HL-60 (cell line): ENCODE measurements at regions not wholly inside any gene's neighbourhood (a gene's known extent, or its start where the extent isn't known, plus 50 kb on each side); places are given as distances from the start of the nearest gene placed in this dataset.

Source experiments
- DNase-seq, 2 experiments: peaks; one replicate each; pipeline ENCODE4 v3.0.0-alpha.2; 2010 to 2020; ENCODE audit warnings: low read depth in 1 of 2, low spot score in 1 of 2
- H3K27ac ChIP-seq: fragments of 250-450 bp; sonication (Bioruptor Pico); replicated peaks from 2 replicates; pipeline ENCODE4 v1.5.1; 2020; ENCODE audit warnings: mild to moderate bottlenecking, moderate library complexity
- H3K27me3 ChIP-seq: fragments of 250-450 bp; sonication (Bioruptor Pico); 2 replicates; pipeline ENCODE4 v1.5.1; 2021; ENCODE audit warnings: mild to moderate bottlenecking, moderate library complexity; ENCODE audit not compliant: insufficient read depth, poor library complexity, severe bottlenecking
- H3K4me3 ChIP-seq: replicated peaks from 2 replicates; pipeline ENCODE4 v1.5.1; 2011; ENCODE audit warnings: mild to moderate bottlenecking, control low read depth, low read length; ENCODE audit not compliant: insufficient read depth
- GABPA ChIP-seq: IDR thresholded peaks from 2 replicates; pipeline ENCODE4 v1.6.1; 2012; ENCODE audit warnings: low read depth
- POLR2AphosphoS5 ChIP-seq: IDR thresholded peaks from 2 replicates; pipeline ENCODE4 v1.6.1; 2012; ENCODE audit warnings: low read depth
- SPI1 ChIP-seq: IDR thresholded peaks from 2 replicates; pipeline ENCODE4 v1.6.1; 2012; ENCODE audit warnings: low read depth, mild to moderate bottlenecking, borderline replicate concordance
- TF ChIP-seq, protein P1 (sequence below): IDR thresholded peaks from 2 replicates; pipeline ENCODE4 v1.6.1; 2012; ENCODE audit warnings: low read depth; ENCODE audit not compliant: insufficient replicate concordance
- TF ChIP-seq, protein P2 (sequence below): IDR thresholded peaks from one replicate; pipeline ENCODE4 v1.5.1; 2011; ENCODE audit warnings: low read length, control low read depth, inconsistent platforms; ENCODE audit not compliant: insufficient read depth

DNA sequence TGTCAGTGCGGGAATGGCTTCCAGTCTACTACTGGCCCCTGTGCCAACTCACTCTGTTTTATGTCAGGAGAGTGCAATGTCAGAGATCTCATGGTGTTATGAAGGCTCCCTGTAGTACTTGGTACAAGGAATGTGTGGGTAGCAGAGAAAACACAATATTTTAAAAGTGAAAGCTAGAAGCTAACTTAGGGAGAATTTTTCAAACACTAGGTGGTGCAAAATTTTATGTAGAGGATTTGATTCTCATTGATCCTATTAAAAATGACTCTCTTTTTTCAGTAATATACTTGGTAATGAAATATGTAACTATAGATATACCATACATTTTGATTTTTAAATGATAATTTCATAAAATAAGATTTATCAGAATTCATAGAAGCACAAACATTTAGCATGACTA is 134.7 kb downstream of the JRKL start:
- DNase-seq: no peak
- TF ChIP-seq, protein P1, sequence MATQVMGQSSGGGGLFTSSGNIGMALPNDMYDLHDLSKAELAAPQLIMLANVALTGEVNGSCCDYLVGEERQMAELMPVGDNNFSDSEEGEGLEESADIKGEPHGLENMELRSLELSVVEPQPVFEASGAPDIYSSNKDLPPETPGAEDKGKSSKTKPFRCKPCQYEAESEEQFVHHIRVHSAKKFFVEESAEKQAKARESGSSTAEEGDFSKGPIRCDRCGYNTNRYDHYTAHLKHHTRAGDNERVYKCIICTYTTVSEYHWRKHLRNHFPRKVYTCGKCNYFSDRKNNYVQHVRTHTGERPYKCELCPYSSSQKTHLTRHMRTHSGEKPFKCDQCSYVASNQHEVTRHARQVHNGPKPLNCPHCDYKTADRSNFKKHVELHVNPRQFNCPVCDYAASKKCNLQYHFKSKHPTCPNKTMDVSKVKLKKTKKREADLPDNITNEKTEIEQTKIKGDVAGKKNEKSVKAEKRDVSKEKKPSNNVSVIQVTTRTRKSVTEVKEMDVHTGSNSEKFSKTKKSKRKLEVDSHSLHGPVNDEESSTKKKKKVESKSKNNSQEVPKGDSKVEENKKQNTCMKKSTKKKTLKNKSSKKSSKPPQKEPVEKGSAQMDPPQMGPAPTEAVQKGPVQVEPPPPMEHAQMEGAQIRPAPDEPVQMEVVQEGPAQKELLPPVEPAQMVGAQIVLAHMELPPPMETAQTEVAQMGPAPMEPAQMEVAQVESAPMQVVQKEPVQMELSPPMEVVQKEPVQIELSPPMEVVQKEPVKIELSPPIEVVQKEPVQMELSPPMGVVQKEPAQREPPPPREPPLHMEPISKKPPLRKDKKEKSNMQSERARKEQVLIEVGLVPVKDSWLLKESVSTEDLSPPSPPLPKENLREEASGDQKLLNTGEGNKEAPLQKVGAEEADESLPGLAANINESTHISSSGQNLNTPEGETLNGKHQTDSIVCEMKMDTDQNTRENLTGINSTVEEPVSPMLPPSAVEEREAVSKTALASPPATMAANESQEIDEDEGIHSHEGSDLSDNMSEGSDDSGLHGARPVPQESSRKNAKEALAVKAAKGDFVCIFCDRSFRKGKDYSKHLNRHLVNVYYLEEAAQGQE: no peak
- TF ChIP-seq SPI1 (no peak), GABPA (no peak), POLR2AphosphoS5 (no peak)
- TF ChIP-seq, protein P2, sequence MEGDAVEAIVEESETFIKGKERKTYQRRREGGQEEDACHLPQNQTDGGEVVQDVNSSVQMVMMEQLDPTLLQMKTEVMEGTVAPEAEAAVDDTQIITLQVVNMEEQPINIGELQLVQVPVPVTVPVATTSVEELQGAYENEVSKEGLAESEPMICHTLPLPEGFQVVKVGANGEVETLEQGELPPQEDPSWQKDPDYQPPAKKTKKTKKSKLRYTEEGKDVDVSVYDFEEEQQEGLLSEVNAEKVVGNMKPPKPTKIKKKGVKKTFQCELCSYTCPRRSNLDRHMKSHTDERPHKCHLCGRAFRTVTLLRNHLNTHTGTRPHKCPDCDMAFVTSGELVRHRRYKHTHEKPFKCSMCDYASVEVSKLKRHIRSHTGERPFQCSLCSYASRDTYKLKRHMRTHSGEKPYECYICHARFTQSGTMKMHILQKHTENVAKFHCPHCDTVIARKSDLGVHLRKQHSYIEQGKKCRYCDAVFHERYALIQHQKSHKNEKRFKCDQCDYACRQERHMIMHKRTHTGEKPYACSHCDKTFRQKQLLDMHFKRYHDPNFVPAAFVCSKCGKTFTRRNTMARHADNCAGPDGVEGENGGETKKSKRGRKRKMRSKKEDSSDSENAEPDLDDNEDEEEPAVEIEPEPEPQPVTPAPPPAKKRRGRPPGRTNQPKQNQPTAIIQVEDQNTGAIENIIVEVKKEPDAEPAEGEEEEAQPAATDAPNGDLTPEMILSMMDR: no peak
- Histone ChIP-seq H3K4me3 (no peak overlapping the region), H3K27me3 (no peaks in the 10 kb centered on the region), H3K27ac (no peak overlapping the region)

DNA sequence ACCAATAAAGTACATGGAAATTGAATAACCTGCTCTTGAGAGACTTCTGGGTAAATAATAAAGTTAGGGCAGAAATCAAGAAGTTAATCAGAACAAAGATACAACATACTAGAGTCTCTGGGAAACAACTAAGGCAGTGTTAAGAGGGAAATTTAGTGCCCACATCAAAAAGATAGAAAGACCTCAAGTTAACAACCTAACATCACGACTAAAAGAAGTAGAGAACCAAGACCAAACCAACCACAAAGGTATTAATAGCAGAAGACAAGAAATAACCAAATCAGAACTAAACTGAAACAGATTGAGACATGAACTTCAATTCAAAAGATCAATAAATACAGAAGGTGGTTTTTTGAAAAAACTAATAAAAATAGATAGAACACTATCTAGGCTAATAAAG is 140.7 kb downstream of the JRKL start:
- no peak for TF ChIP-seq GABPA
- TF ChIP-seq, protein P1: no peak
- TF ChIP-seq SPI1: no peak
- TF ChIP-seq, protein P2: no peak
- TF ChIP-seq POLR2AphosphoS5: no peak
- DNase-seq: no peak
- Histone ChIP-seq H3K27ac (no peak overlapping the region), H3K27me3 (no peaks in the 10 kb centered on the region), H3K4me3 (no peak overlapping the region)

DNA sequence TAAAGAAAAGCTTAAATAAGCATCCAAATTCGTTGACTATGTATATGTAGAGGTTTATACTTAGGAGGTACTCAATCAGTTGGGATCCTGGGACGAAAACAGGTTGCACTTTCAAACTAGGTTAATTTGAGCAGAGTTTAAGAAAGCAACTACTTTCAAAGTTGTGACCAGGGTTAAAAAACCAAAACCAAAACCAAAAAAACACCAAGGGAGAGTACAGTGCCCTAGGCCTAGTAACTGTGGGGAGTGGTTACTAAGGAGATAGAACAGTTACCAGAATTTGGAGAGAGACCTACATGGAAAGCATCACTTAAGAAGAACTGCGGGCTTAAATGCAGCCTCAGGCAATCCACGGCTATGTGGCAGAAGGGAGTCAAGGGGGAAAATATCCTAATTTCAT is 148.3 kb downstream of the JRKL start:
- H3K27me3 ChIP-seq: no peaks in the 10 kb centered on the region
- no peak for DNase-seq
- H3K27ac ChIP-seq: no peak overlapping the region
- no peak overlapping the region for H3K4me3 ChIP-seq
- TF ChIP-seq POLR2AphosphoS5: no peak
- TF ChIP-seq SPI1: no peak
- TF ChIP-seq, protein P1: no peak
- TF ChIP-seq, protein P2: no peak
- TF ChIP-seq GABPA: no peak
